Stimulated activated naive CD8-positive, alpha-beta T cell treated with anti-CD3 and anti-CD28 coated beads, Interleukin-15, Interleukin-2, amounts not matched to agents 100 U/mL and 50 U/mL, for 24 hours (primary cell): ENCODE measurements at regions not wholly inside any gene's neighbourhood (a gene's known extent, or its start where the extent isn't known, plus 50 kb on each side); places are given as distances from the start of the nearest gene placed in this dataset.
"Not testable (repeated sequence)": the region's sequence is repeated elsewhere in the genome, so short reads cannot be mapped to it uniquely, and the experiment has no call there.

Source experiments
- ATAC-seq: fragments of 150-1000 bp; cut with Tn5 transposase; one replicate; pipeline ENCODE4 v1.10.0; 2021
- DNase-seq: peaks from one replicate; pipeline ENCODE4 v3.0.0; 2021

GRCh38 chr7:119596651-119597050 is 676.3 kb upstream of the KCND2 start:
- no peak for ATAC-seq
- DNase-seq: no peak

- ATAC-seq (no peak), DNase-seq (no peak)
These were observed 666.7 kb upstream of the KCND2 start for GRCh38 chr7:119606297-119606696.

GRCh38 chr7:119620769-119621168 is 652.2 kb upstream of the KCND2 start:
- DNase-seq (no peak), ATAC-seq (no peak)

GRCh38 chr7:119623427-119623826 is 649.5 kb upstream of the KCND2 start:
- no peak for ATAC-seq

GRCh38 chr7:119630406-119630969 is 642.5 kb upstream of the KCND2 start:
- ATAC-seq (no peak), DNase-seq (no peak)

More at GRCh38 chr7:119623427-119623826, 649.5 kb upstream of the KCND2 start:
- DNase-seq: no peak

GRCh38 chr7:119633812-119634211 is 639.2 kb upstream of the KCND2 start:
- ATAC-seq, DNase-seq: not testable (repeated sequence)

GRCh38 chr7:119640326-119640725 is 632.6 kb upstream of the KCND2 start:
- ATAC-seq (no peak), DNase-seq (no peak)

- DNase-seq (no peak), ATAC-seq (no peak)
These were observed 632.1 kb upstream of the KCND2 start for GRCh38 chr7:119640861-119641260.

GRCh38 chr7:119643558-119643957 is 629.4 kb upstream of the KCND2 start:
- no peak for DNase-seq
- ATAC-seq: no peak

GRCh38 chr7:119647286-119647685 is 625.7 kb upstream of the KCND2 start:
- ATAC-seq: no peak

GRCh38 chr7:119648752-119649151 is 624.2 kb upstream of the KCND2 start:
- not testable (repeated sequence) for ATAC-seq, DNase-seq

More at GRCh38 chr7:119647286-119647685, 625.7 kb upstream of the KCND2 start:
- DNase-seq: no peak

- ATAC-seq (no peak), DNase-seq (no peak)
These were observed 612.9 kb upstream of the KCND2 start for GRCh38 chr7:119660080-119660479.

GRCh38 chr7:119664601-119665000 is 608.4 kb upstream of the KCND2 start:
- DNase-seq (no peak), ATAC-seq (no peak)

- DNase-seq (no peak), ATAC-seq (no peak)
These were observed 607.2 kb upstream of the KCND2 start for GRCh38 chr7:119665796-119666195.

- DNase-seq (no peak), ATAC-seq (no peak)
These were observed 591.6 kb upstream of the KCND2 start for GRCh38 chr7:119681336-119681735.

GRCh38 chr7:119684763-119685162 is 588.2 kb upstream of the KCND2 start:
- no peak for ATAC-seq
- DNase-seq: no peak

GRCh38 chr7:119685906-119686305 is 587.1 kb upstream of the KCND2 start:
- ATAC-seq (no peak), DNase-seq (no peak)

- no peak for DNase-seq
- ATAC-seq: no peak
These were observed 584.1 kb upstream of the KCND2 start for GRCh38 chr7:119688831-119689230.

- DNase-seq: no peak
- no peak for ATAC-seq
These were observed 580.4 kb upstream of the KCND2 start for GRCh38 chr7:119692541-119692940.

- DNase-seq (no peak), ATAC-seq (no peak)
These were observed 578.5 kb upstream of the KCND2 start for GRCh38 chr7:119694506-119694905.

- no peak for DNase-seq
- ATAC-seq: no peak
These were observed 576.6 kb upstream of the KCND2 start for GRCh38 chr7:119696336-119696735.

- ATAC-seq (no peak), DNase-seq (no peak)
These were observed 569.1 kb upstream of the KCND2 start for GRCh38 chr7:119703895-119704294.

- DNase-seq (no peak), ATAC-seq (no peak)
These were observed 566.4 kb upstream of the KCND2 start for GRCh38 chr7:119706608-119707007.

- DNase-seq (no peak), ATAC-seq (no peak)
These were observed 564.1 kb upstream of the KCND2 start for GRCh38 chr7:119708891-119709290.

GRCh38 chr7:119711104-119711503 is 561.9 kb upstream of the KCND2 start:
- ATAC-seq: no peak
- DNase-seq: no peak
